ENCODE measurements at regions not wholly inside any gene's neighbourhood (a gene's known extent, or its start where the extent isn't known, plus 50 kb on each side); places are given as distances from the start of the nearest gene placed in this dataset.

- TF ChIP-seq EZH2 (IDR thresholded peaks at IDR 0.05; ENCODE audit: low read depth, unreplicated experiment) = no peak
- no peak for TF ChIP-seq CTCF (conservative IDR thresholded peaks at IDR 0.05; ENCODE audit: low read depth in 2 of 2)
- no peak for TF ChIP-seq EZH2phosphoT487 (IDR thresholded peaks at IDR 0.05; ENCODE audit: unreplicated experiment)
- TF ChIP-seq REST (IDR thresholded peaks at IDR 0.05; ENCODE audit: unreplicated experiment) = no peak
- no peak for TF ChIP-seq POLR2AphosphoS5 (IDR thresholded peaks at IDR 0.05; ENCODE audit: low read depth)
Observed at GRCh38 chr6:101199441-101199840, 194.1 kb upstream of the GRIK2 start.
